Spleen (tissue), 11 donors: ENCODE measurements at regions not wholly inside any gene's neighbourhood (a gene's known extent, or its start where the extent isn't known, plus 50 kb on each side); places are given as distances from the start of the nearest gene placed in this dataset.

Source experiments
- DNase-seq: peaks from one replicate; pipeline ENCODE4 v3.0.0-alpha.2; 2020
- H3K27ac ChIP-seq, 8 donors: fragments of 200-600 bp; sonication (generic) in 7 of 8; 1 replicate in 4 of 8; 2 replicates in 4 of 8; pipeline versions ENCODE4 v1.5.0 to v1.8.0; 2016 to 2021; ENCODE audit warnings: inconsistent platforms in 4 of 8, mild to moderate bottlenecking in 4 of 8, moderate library complexity in 1 of 8
- H3K27me3 ChIP-seq, 7 donors: fragments of 200-600 bp; sonication (generic) in 6 of 7; replicated peaks in 1 of 7; 1 replicate in 4 of 7; 2 replicates in 3 of 7; pipeline versions ENCODE4 v1.5.0 to v1.8.0; 2016 to 2021; ENCODE audit warnings: inconsistent platforms in 3 of 7, mild to moderate bottlenecking in 1 of 7
- H3K36me3 ChIP-seq, 6 donors: fragments of 200-600 bp; sonication (generic) in 5 of 6; 1 replicate in 4 of 6; 2 replicates in 2 of 6; pipeline versions ENCODE4 v1.5.0 to v1.8.0; 2016 to 2021; ENCODE audit warnings: inconsistent platforms in 2 of 6
- H3K4me1 ChIP-seq, 6 donors: fragments of 200-600 bp; sonication (generic) in 5 of 6; 1 replicate in 3 of 6; 2 replicates in 3 of 6; pipeline versions ENCODE4 v1.5.0 to v1.8.0; 2016 to 2021; ENCODE audit warnings: inconsistent platforms in 3 of 6
- H3K4me3 ChIP-seq, 8 donors: fragments of 200-600 bp; sonication (generic) in 7 of 8; 1 replicate in 4 of 8; 2 replicates in 4 of 8; pipeline versions ENCODE4 v1.5.0 to v1.8.0; 2016 to 2021; ENCODE audit warnings: inconsistent platforms in 4 of 8, mild to moderate bottlenecking in 4 of 8, moderate library complexity in 2 of 8
- H3K9me3 ChIP-seq, 8 donors: fragments of 200-600 bp; sonication (generic) in 7 of 8; 1 replicate in 4 of 8; 2 replicates in 4 of 8; pipeline versions ENCODE4 v1.5.0 to v1.8.0; 2016 to 2021; ENCODE audit warnings: inconsistent platforms in 4 of 8
- POLR2A ChIP-seq, 3 donors: fragments of 450-650 bp; IDR thresholded peaks; one replicate each; pipeline ENCODE4 v1.5.1; 2017; ENCODE audit warnings: antibody characterized with exemption in 3 of 3, mild to moderate bottlenecking in 1 of 3
- POLR2AphosphoS5 ChIP-seq, 3 donors: sonication (generic); formaldehyde crosslinking; IDR thresholded peaks; one replicate each; pipeline ENCODE4 v1.5.1; 2017; ENCODE audit warnings: antibody characterized with exemption in 3 of 3
- WGBS, 5 donors: extraction: QIAGEN DNeasy Blood & Tissue Kit in 3 of 5; methylation state at CpG; one replicate each; pipeline versions ENCODE4 v1.1.5 to v1.1.7; 2013 to 2018; 5-methylcytosine and 5-hydroxymethylcytosine counted together
- intact Hi-C: fragments of 100-400 bp; cut with DNase I; formaldehyde crosslinking; loops from one replicate; pipeline ENCODE4 v1.15.0; 2023; ENCODE audit warnings: low total_unique reads
- TF ChIP-seq, protein P1 (sequence below), 11 experiments: fragments of 200-600 bp in 7 of 11; fragments of 450-650 bp in 4 of 11; sonication (generic) in 4 of 11; IDR thresholded peaks in 8 of 11; conservative IDR thresholded peaks in 3 of 11; 1 replicate in 7 of 11; 2 replicates in 4 of 11; pipeline versions ENCODE4 v1.4.0 to v1.8.0; 2016 to 2021; ENCODE audit warnings: antibody characterized with exemption in 11 of 11, inconsistent platforms in 4 of 11, mild to moderate bottlenecking in 1 of 11
- donor health status: healthy with polysubstance abuse.
- donor health status: DM: no; HTN: no; CAD: no; lungs with moderate emphysema.
- donor health status: DM: no; HTN: no; CAD: no.
- donor health status: Bipolar disorder and iron deficiency.
- donor health status: healthy.
- donor health status: DM: no; HTN: no; CAD: no.
- donor health status: DM: yes; HTN: yes; CAD: no.

DNA sequence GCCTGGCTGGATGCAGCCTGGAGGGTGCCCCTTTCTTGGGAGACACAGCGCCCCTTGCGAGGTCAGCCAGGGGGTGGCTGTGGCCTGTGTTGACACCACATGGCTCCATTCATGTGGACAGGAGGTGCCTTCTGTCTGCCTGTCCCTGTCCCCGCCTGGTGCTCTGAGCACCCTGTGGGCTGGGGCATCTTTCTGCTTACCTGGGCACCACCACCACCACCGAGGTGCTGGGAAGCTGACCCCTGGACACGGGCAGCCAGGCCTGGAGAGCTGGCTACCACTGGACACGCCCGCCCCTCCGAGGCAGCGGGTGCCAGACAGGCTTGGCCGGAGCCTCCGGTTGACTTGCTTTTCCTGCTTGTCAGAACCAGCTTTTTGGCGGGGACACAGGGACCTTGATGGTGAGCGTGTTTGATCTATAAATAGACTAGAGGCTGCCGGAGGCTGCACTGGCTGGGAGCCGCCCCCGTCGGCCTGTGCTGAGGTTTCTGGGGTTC, 121.3 kb upstream of the GSE1 start:
- H3K27ac ChIP-seq, result peak overlapping the region in 1 of 8 donors; percentile 23
- TF ChIP-seq, protein P1, sequence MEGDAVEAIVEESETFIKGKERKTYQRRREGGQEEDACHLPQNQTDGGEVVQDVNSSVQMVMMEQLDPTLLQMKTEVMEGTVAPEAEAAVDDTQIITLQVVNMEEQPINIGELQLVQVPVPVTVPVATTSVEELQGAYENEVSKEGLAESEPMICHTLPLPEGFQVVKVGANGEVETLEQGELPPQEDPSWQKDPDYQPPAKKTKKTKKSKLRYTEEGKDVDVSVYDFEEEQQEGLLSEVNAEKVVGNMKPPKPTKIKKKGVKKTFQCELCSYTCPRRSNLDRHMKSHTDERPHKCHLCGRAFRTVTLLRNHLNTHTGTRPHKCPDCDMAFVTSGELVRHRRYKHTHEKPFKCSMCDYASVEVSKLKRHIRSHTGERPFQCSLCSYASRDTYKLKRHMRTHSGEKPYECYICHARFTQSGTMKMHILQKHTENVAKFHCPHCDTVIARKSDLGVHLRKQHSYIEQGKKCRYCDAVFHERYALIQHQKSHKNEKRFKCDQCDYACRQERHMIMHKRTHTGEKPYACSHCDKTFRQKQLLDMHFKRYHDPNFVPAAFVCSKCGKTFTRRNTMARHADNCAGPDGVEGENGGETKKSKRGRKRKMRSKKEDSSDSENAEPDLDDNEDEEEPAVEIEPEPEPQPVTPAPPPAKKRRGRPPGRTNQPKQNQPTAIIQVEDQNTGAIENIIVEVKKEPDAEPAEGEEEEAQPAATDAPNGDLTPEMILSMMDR (IDR thresholded peaks at IDR 0.05 in 8 of 11, conservative IDR thresholded peaks at IDR 0.05 in 3 of 11), result no peak
- TF ChIP-seq POLR2A (IDR thresholded peaks at IDR 0.05) (no peak), POLR2AphosphoS5 (IDR thresholded peaks at IDR 0.05) (peak; percentile 40 to 73 (median 64))
- no peaks in the 10 kb centered on the region for H3K9me3 ChIP-seq
- intact Hi-C loops, result no loop called here
- H3K36me3 ChIP-seq, result no peaks in the 10 kb centered on the region
- peak; percentile 85 for DNase-seq
- H3K4me1 ChIP-seq, result peaks cover 0 to 43% (median 26%) of the 10 kb centered on the region in 6 donors
- no peak overlapping the region for H3K4me3 ChIP-seq
- 33 to 59% (median 44%) methylated on average over 6 to 17 of the region's 17 CpGs for WGBS, 5 donors
- H3K27me3 ChIP-seq, result peaks cover 0 to 4% (median 0%) of the 10 kb centered on the region in 7 donors

DNA sequence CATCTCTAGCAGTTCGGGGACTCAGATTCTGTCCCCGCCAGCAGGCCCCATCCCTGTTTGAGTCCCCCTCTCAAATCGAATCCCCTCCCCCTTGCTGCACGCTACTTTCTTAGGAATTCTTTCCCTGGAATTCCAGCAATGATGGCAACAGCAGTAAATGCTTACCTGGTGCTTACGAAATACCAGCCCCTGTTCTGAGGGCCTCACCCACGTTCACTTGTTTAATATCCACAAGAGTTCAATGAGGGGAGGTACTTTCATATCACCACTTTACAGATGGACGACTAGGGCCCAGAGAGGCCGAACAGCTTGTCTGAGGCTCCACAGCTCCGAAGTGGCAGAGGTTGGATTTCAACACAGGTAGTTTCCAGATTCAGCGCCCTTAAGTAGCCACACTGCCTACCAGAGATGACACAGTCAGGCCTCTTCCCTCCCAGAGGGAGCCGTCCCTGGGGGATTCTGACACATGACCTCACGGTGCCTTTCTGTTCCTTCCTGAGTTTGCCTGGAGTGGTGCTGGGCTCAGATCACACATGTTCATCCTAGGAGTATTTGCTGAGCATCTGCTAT, 120.7 kb upstream of the GSE1 start:
- 57 to 78% (median 67%) methylated on average over 12 of the region's 12 CpGs for WGBS, 5 donors
- H3K9me3 ChIP-seq, result no peaks in the 10 kb centered on the region
- H3K4me1 ChIP-seq, result peaks cover 0 to 38% (median 23%) of the 10 kb centered on the region in 6 donors
- no peak overlapping the region for H3K4me3 ChIP-seq
- no peak for DNase-seq
- TF ChIP-seq POLR2AphosphoS5 (IDR thresholded peaks at IDR 0.05) (no peak), POLR2A (IDR thresholded peaks at IDR 0.05) (no peak)
- TF ChIP-seq, protein P1 (IDR thresholded peaks at IDR 0.05 in 8 of 11, conservative IDR thresholded peaks at IDR 0.05 in 3 of 11), result no peak
- no peak overlapping the region for H3K27ac ChIP-seq
- H3K27me3 ChIP-seq, result peaks cover 0 to 4% (median 0%) of the 10 kb centered on the region in 7 donors
- H3K36me3 ChIP-seq, result no peaks in the 10 kb centered on the region
- intact Hi-C loops, result no loop called here

DNA sequence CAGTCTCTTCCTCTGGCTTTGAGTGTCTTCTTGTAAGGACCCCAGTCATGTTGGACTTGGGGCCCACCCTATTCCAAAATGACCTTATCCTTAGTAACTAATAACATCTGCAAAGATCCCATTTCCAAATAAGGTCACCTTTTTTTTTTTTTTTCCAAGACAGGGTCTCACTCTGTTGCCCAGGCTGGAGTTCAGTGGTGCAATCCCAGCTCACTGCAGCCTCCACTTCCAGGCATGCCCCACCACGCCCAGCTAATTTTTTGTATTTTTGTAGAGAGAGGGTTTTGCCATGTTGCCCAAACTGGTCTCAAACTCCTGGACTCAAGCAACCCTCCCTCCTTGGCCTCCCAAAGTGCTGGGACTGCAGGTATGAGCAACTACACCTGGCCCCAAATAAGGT, 118.8 kb upstream of the GSE1 start:
- intact Hi-C loops, result no loop called here
- H3K27me3 ChIP-seq, result peaks cover 0 to 2% (median 0%) of the 10 kb centered on the region in 7 donors
- no peak for DNase-seq
- peaks cover 0 to 39% (median 27%) of the 10 kb centered on the region in 6 donors for H3K4me1 ChIP-seq
- no peak overlapping the region for H3K4me3 ChIP-seq
- no peaks in the 10 kb centered on the region for H3K9me3 ChIP-seq
- no peaks in the 10 kb centered on the region for H3K36me3 ChIP-seq
- WGBS, 5 donors, result 71 to 96% (median 79%) methylated on average over 1 of the region's 1 CpG
- no peak overlapping the region for H3K27ac ChIP-seq
- TF ChIP-seq POLR2AphosphoS5 (IDR thresholded peaks at IDR 0.05) (no peak), POLR2A (IDR thresholded peaks at IDR 0.05) (no peak)
- TF ChIP-seq, protein P1 (IDR thresholded peaks at IDR 0.05 in 8 of 11, conservative IDR thresholded peaks at IDR 0.05 in 3 of 11), result no peak

DNA sequence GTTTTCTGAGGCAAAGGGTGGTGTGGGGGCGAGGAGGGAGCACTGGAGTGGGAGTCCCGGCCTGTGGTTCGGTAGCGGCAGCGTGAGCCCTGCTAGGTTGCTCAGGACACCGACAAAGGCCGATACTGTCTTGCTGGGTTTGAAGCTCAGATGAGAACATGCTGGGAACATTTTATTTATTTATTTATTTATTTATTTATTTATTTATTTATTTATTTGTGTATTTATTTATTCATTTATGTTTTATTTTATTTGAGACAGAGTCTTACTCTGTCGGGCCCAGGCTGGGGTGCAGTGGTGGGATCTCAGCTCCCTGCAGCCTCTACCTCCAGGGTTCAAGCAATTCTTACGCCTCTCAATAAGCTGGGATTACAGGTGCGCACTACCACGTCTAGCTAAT, 117.9 kb upstream of the GSE1 start:
- WGBS, 5 donors, result 94 to 98% (median 97%) methylated on average over 11 of the region's 11 CpGs
- Histone ChIP-seq H3K27me3 (no peaks in the 10 kb centered on the region), H3K27ac (no peak overlapping the region), H3K4me1 (peaks cover 0 to 39% (median 27%) of the 10 kb centered on the region in 6 donors), H3K36me3 (no peaks in the 10 kb centered on the region), H3K9me3 (no peaks in the 10 kb centered on the region), H3K4me3 (no peak overlapping the region)
- TF ChIP-seq POLR2AphosphoS5 (IDR thresholded peaks at IDR 0.05), result no peak
- TF ChIP-seq, protein P1 (IDR thresholded peaks at IDR 0.05 in 8 of 11, conservative IDR thresholded peaks at IDR 0.05 in 3 of 11), result no peak
- TF ChIP-seq POLR2A (IDR thresholded peaks at IDR 0.05), result no peak
- intact Hi-C loops, result no loop called here
- no peak for DNase-seq
